HEK293 (cell line): ENCODE measurements at regions not wholly inside any gene's neighbourhood (a gene's known extent, or its start where the extent isn't known, plus 50 kb on each side); places are given as distances from the start of the nearest gene placed in this dataset.

Experiments used
- CTCF ChIA-PET: fragments of 350-600 bp; formaldehyde crosslinking; extraction: SDS; loops from one replicate; lab custom pipeline; 2021; ENCODE audit warnings: antibody characterized with exemption; lab: Yijun Ruan, JAX
- POLR2A ChIA-PET: fragments of 300-600 bp; formaldehyde crosslinking; extraction: SDS; loops from one replicate; lab custom pipeline; 2020; ENCODE audit warnings: antibody characterized with exemption, inconsistent platforms; lab: Yijun Ruan, JAX
- H3K27ac ChIP-seq: fragments of 200-500 bp; sonication (Bioruptor generic); 2 replicates; pipeline ENCODE4 v1.5.1; 2014; ENCODE audit warnings: low read depth, low read length, control low read depth, inconsistent platforms; ENCODE audit errors: extremely low read depth
- H3K36me3 ChIP-seq, 2 experiments: fragments of 200-500 bp in 1 of 2; sonication (Bioruptor generic) in 1 of 2; 1 replicate in 1 of 2; 2 replicates in 1 of 2; pipeline ENCODE4 v1.5.1; 2014 to 2017; ENCODE audit warnings: inconsistent platforms in 2 of 2, low read length in 2 of 2; ENCODE audit not compliant: control insufficient read depth in 2 of 2, insufficient read depth in 1 of 2
- H3K4me1 ChIP-seq: fragments of 200-500 bp; sonication (Bioruptor generic); 2 replicates; pipeline ENCODE4 v1.5.1; 2014; ENCODE audit warnings: mild to moderate bottlenecking, low read length, inconsistent platforms; ENCODE audit not compliant: control insufficient read depth, insufficient read depth
- H3K4me3 ChIP-seq: 2 replicates; pipeline ENCODE4 v1.5.1; 2011; ENCODE audit warnings: low read depth, mild to moderate bottlenecking, control low read depth, low read length, moderate library complexity
- H3K9me3 ChIP-seq: fragments of 200-500 bp; sonication (Bioruptor generic); 2 replicates; pipeline ENCODE4 v1.5.1; 2014; ENCODE audit warnings: low read depth, low read length, inconsistent platforms; ENCODE audit not compliant: control insufficient read depth, insufficient read depth
- CTCF ChIP-seq: fragments of 450-650 bp; formaldehyde crosslinking; IDR thresholded peaks from 2 replicates; pipeline ENCODE4 v1.5.1; 2016; ENCODE audit warnings: missing biosample characterization, missing genetic modification characterization
- FEZF1 ChIP-seq: fragments of 450-650 bp; formaldehyde crosslinking; IDR thresholded peaks from 2 replicates; pipeline ENCODE4 v1.5.1; 2016; ENCODE audit warnings: missing biosample characterization, missing genetic modification characterization
- MZF1 ChIP-seq: fragments of 450-650 bp; formaldehyde crosslinking; IDR thresholded peaks from 2 replicates; pipeline ENCODE4 v1.5.1; 2017; ENCODE audit warnings: missing biosample characterization, missing genetic modification characterization, borderline replicate concordance
- SALL2 ChIP-seq: fragments of 450-650 bp; formaldehyde crosslinking; IDR thresholded peaks from 2 replicates; pipeline ENCODE4 v1.5.0; 2017; ENCODE audit warnings: missing biosample characterization, mild to moderate bottlenecking, missing genetic modification characterization, borderline replicate concordance
- WT1 ChIP-seq: fragments of 450-650 bp; formaldehyde crosslinking; IDR thresholded peaks from 2 replicates; pipeline ENCODE4 v1.5.1; 2016; ENCODE audit warnings: missing biosample characterization, missing genetic modification characterization
- YY2 ChIP-seq: fragments of 450-650 bp; formaldehyde crosslinking; IDR thresholded peaks from 2 replicates; pipeline ENCODE4 v1.5.1; 2016; ENCODE audit warnings: missing biosample characterization, missing genetic modification characterization
- ZBTB1 ChIP-seq: fragments of 450-650 bp; formaldehyde crosslinking; IDR thresholded peaks from 2 replicates; pipeline ENCODE4 v1.5.1; 2016; ENCODE audit warnings: missing biosample characterization, missing genetic modification characterization
- ZNF112 ChIP-seq: fragments of 450-650 bp; formaldehyde crosslinking; IDR thresholded peaks from 2 replicates; pipeline ENCODE4 v1.5.0; 2017; ENCODE audit warnings: missing biosample characterization, missing genetic modification characterization
- ZNF239 ChIP-seq: fragments of 450-650 bp; formaldehyde crosslinking; IDR thresholded peaks from 2 replicates; pipeline ENCODE4 v1.5.1; 2016; ENCODE audit warnings: missing biosample characterization, missing genetic modification characterization
- ZNF280C ChIP-seq: fragments of 450-650 bp; formaldehyde crosslinking; IDR thresholded peaks from 2 replicates; pipeline ENCODE4 v1.5.1; 2016; ENCODE audit warnings: missing biosample characterization, missing genetic modification characterization
- ZNF292 ChIP-seq: fragments of 450-650 bp; formaldehyde crosslinking; IDR thresholded peaks from 2 replicates; pipeline ENCODE4 v1.5.1; 2016; ENCODE audit warnings: low read depth, missing biosample characterization, missing genetic modification characterization, borderline replicate concordance
- ZNF350 ChIP-seq: fragments of 450-650 bp; formaldehyde crosslinking; IDR thresholded peaks from 2 replicates; pipeline ENCODE4 v1.5.0; 2017; ENCODE audit warnings: missing biosample characterization, mild to moderate bottlenecking, missing genetic modification characterization
- ZNF394 ChIP-seq: fragments of 450-650 bp; formaldehyde crosslinking; IDR thresholded peaks from 2 replicates; pipeline ENCODE4 v1.5.1; 2016; ENCODE audit warnings: missing biosample characterization, missing genetic modification characterization, mild to moderate bottlenecking, moderate library complexity, borderline replicate concordance
- ZNF518A ChIP-seq: fragments of 450-650 bp; formaldehyde crosslinking; conservative IDR thresholded peaks from 2 replicates; pipeline ENCODE4 v1.5.1; 2016; ENCODE audit warnings: low read depth, missing biosample characterization, missing genetic modification characterization
- ZNF623 ChIP-seq: fragments of 450-650 bp; formaldehyde crosslinking; IDR thresholded peaks from 2 replicates; pipeline ENCODE4 v1.5.1; 2016; ENCODE audit warnings: missing biosample characterization, missing genetic modification characterization
- ZNF704 ChIP-seq: fragments of 450-650 bp; formaldehyde crosslinking; IDR thresholded peaks from 2 replicates; pipeline ENCODE4 v1.5.1; 2016; ENCODE audit warnings: missing biosample characterization, missing genetic modification characterization
- ZNF747 ChIP-seq: fragments of 450-650 bp; formaldehyde crosslinking; IDR thresholded peaks from 2 replicates; pipeline ENCODE4 v1.5.1; 2016; ENCODE audit warnings: missing biosample characterization, missing genetic modification characterization
- ZNF76 ChIP-seq: fragments of 450-650 bp; formaldehyde crosslinking; IDR thresholded peaks from 2 replicates; pipeline ENCODE4; 2016; ENCODE audit warnings: low read depth, missing biosample characterization, missing genetic modification characterization, borderline replicate concordance
- TF ChIP-seq, protein P1 (sequence below): fragments of 450-650 bp; formaldehyde crosslinking; IDR thresholded peaks from 2 replicates; pipeline ENCODE4 v1.5.1; 2016; ENCODE audit warnings: missing biosample characterization, missing genetic modification characterization

DNA sequence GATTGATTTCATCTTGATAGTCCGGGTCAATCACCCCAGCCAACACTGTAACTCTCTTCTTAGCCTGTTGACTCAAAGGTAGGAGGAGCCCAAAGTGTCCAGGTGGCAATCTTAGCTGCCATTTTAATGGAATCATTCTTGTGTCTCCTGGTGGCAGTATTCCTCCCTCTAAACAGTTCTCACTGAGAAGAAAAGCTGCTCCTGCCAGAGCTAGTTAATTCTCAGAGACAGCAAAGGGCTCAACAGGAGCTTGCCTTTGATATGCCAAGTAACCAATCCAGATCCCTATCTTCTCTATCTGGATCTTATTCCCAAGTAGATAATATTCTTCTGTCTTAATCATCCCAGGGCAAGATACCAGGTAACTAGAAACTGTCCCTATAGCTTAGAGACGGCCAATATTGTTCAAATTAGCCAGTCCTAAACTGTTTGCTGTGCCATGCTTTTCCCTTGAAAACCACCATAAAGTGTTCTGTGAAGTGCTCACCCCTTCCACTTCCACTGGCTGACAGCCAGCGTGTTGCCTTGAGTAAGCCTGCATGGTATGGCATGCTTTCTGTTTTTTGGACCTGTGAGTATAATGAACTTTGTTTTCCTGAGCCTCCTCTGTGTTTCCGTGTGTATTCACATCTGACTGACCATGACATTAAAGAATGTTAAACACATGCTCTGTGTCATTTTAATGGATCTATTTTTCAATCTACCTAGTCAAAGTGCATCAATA is 463.7 kb upstream of the SLITRK5 start (continued):
- no peak for TF ChIP-seq ZBTB1 (tag by site-specific recombination)
- no peak for TF ChIP-seq ZNF704 (tag by site-specific recombination)
- TF ChIP-seq SALL2 (tag by site-specific recombination), result no peak
- TF ChIP-seq ZNF239 (tag by site-specific recombination), result no peak

DNA sequence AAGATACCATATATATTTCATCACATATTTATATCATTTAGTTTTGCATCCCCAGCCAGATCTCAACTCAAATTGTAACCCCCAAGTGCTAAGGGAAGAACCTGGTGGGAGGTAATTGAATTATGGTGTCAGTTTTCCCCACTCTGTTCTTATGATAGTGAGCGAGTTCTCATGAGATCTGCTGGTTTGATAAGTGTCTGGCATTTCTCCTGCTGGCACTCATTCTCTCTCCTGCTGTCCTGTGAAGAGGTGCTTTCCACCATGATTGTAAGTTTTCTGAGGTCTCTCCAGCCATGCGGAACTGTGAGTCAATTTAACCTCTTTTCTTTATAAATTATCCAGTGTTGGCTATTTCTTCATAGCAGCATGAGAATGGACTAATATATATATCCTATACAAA is 462.5 kb upstream of the SLITRK5 start:
- no peak overlapping the region for H3K27ac ChIP-seq
- no peaks in the 10 kb centered on the region for H3K9me3 ChIP-seq
- H3K4me3 ChIP-seq, result no peak overlapping the region
- ChIA-PET POLR2A (no interaction called here), CTCF (no interaction called here)
- no peaks in the 10 kb centered on the region for H3K4me1 ChIP-seq
- H3K36me3 ChIP-seq, result no peaks in the 10 kb centered on the region
- TF ChIP-seq ZNF280C, result no peak
- no peak for TF ChIP-seq ZNF292
- TF ChIP-seq CTCF, result no peak
- no peak for TF ChIP-seq YY2 (tag by site-specific recombination)
- no peak for TF ChIP-seq FEZF1 (tag by site-specific recombination)
- no peak for TF ChIP-seq ZNF394 (tag by site-specific recombination)
- TF ChIP-seq ZNF76 (tag by site-specific recombination), result no peak
- no peak for TF ChIP-seq ZNF112 (tag by site-specific recombination)
- TF ChIP-seq MZF1 (tag by site-specific recombination), result no peak
- TF ChIP-seq ZNF747, result no peak
- no peak for TF ChIP-seq ZNF518A (tag by site-specific recombination)
- TF ChIP-seq WT1 (tag by site-specific recombination), result no peak
- TF ChIP-seq, protein P1, sequence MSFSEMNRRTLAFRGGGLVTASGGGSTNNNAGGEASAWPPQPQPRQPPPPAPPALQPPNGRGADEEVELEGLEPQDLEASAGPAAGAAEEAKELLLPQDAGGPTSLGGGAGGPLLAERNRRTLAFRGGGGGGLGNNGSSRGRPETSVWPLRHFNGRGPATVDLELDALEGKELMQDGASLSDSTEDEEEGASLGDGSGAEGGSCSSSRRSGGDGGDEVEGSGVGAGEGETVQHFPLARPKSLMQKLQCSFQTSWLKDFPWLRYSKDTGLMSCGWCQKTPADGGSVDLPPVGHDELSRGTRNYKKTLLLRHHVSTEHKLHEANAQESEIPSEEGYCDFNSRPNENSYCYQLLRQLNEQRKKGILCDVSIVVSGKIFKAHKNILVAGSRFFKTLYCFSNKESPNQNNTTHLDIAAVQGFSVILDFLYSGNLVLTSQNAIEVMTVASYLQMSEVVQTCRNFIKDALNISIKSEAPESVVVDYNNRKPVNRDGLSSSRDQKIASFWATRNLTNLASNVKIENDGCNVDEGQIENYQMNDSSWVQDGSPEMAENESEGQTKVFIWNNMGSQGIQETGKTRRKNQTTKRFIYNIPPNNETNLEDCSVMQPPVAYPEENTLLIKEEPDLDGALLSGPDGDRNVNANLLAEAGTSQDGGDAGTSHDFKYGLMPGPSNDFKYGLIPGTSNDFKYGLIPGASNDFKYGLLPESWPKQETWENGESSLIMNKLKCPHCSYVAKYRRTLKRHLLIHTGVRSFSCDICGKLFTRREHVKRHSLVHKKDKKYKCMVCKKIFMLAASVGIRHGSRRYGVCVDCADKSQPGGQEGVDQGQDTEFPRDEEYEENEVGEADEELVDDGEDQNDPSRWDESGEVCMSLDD, result no peak
- TF ChIP-seq ZNF350 (tag by site-specific recombination), result no peak
- no peak for TF ChIP-seq ZNF623 (tag by site-specific recombination)
